Stomach (tissue), 8 donors: ENCODE measurements at regions not wholly inside any gene's neighbourhood (a gene's known extent, or its start where the extent isn't known, plus 50 kb on each side); places are given as distances from the start of the nearest gene placed in this dataset.

Source experiments
- DNase-seq, 2 donors: peaks; one replicate each; pipeline versions ENCODE4 v3.0.0 to v3.0.0-alpha.2; 2013 to 2019
- H3K27ac ChIP-seq, 5 donors: fragments of 200-600 bp in 4 of 5; sonication (generic) in 4 of 5; one replicate each; pipeline ENCODE4 v1.5.1; 2013 to 2019; ENCODE audit warnings: mild to moderate bottlenecking in 1 of 5, moderate library complexity in 1 of 5
- H3K27me3 ChIP-seq, 3 donors: fragments of 200-600 bp; sonication (generic); one replicate each; pipeline ENCODE4 v1.5.1; 2017 to 2019; ENCODE audit warnings: mixed run types in 1 of 3
- H3K36me3 ChIP-seq, 4 donors: fragments of 200-600 bp; sonication (generic); 1 replicate in 3 of 4; 2 replicates in 1 of 4; pipeline ENCODE4 v1.5.1; 2016 to 2019
- H3K4me1 ChIP-seq, 4 donors: fragments of 200-600 bp; sonication (generic); one replicate each; pipeline ENCODE4 v1.5.1; 2016 to 2019
- H3K4me3 ChIP-seq, 4 donors: fragments of 200-600 bp; sonication (generic) in 3 of 4; one replicate each; pipeline ENCODE4 v1.5.1; 2016 to 2019; ENCODE audit warnings: mild to moderate bottlenecking in 1 of 4
- H3K9me3 ChIP-seq, 4 donors: fragments of 200-600 bp; sonication (generic); one replicate each; pipeline ENCODE4 v1.5.1; 2016 to 2019
- EP300 ChIP-seq: sonication (generic); formaldehyde crosslinking; IDR thresholded peaks from one replicate; pipeline ENCODE4 v1.6.1; 2017; ENCODE audit warnings: antibody characterized with exemption
- POLR2A ChIP-seq, 4 donors: fragments of 450-650 bp; IDR thresholded peaks; one replicate each; pipeline ENCODE4 v1.6.1; 2016; ENCODE audit warnings: antibody characterized with exemption in 4 of 4, control low read depth in 2 of 4, mild to moderate bottlenecking in 1 of 4, moderate library complexity in 1 of 4
- POLR2AphosphoS5 ChIP-seq, 3 donors: sonication (generic); formaldehyde crosslinking; IDR thresholded peaks; one replicate each; pipeline ENCODE4 v1.6.1; 2016; ENCODE audit warnings: antibody characterized with exemption in 3 of 3
- whole genome bisulfite sequencing, 5 donors: extraction: QIAGEN DNeasy Blood & Tissue Kit in 3 of 5; methylation state at CpG; one replicate each; pipeline versions ENCODE4 v1.1.5 to v1.1.7; 2013 to 2018; 5-methylcytosine and 5-hydroxymethylcytosine counted together
- intact Hi-C: fragments of 100-400 bp; cut with DNase I; formaldehyde crosslinking; loops from one replicate; pipeline ENCODE4 v1.15.1; 2023; ENCODE audit warnings: low total_unique reads
- TF ChIP-seq, protein P1 (sequence below), 7 experiments: fragments of 450-650 bp in 4 of 7; fragments of 200-600 bp in 3 of 7; sonication (generic) in 3 of 7; IDR thresholded peaks; one replicate each; pipeline ENCODE4 v1.5.1; 2016 to 2019; ENCODE audit warnings: antibody characterized with exemption in 7 of 7, control low read depth in 2 of 7, mild to moderate bottlenecking in 1 of 7
- donor health status: healthy with polysubstance abuse.
- donor health status: Bipolar disorder and iron deficiency.
- donor health status: healthy.

DNA sequence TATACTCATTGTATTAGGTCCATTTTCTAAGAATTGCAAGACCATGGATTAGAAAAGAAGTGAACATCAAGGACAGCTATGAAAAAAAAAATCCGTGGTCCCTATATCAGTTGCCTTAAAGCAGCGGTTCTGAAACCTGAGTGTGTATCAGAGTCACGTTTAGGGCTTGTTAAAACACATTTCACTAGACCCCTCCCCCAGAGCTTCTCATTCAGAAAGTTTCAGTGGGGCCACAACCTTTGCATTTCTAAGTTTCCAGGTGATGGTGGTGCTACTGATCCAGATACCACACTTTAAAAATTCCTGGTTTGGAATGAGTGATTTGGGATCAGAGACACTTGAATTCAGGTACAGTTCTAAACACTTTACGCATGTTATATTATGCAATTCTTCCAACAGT, 96.1 kb upstream of the PRMT6 start:
- 41 to 72% (median 62%) methylated on average over 4 of the region's 4 CpGs for WGBS, 5 donors
- TF ChIP-seq EP300: no peak
- TF ChIP-seq, protein P1, sequence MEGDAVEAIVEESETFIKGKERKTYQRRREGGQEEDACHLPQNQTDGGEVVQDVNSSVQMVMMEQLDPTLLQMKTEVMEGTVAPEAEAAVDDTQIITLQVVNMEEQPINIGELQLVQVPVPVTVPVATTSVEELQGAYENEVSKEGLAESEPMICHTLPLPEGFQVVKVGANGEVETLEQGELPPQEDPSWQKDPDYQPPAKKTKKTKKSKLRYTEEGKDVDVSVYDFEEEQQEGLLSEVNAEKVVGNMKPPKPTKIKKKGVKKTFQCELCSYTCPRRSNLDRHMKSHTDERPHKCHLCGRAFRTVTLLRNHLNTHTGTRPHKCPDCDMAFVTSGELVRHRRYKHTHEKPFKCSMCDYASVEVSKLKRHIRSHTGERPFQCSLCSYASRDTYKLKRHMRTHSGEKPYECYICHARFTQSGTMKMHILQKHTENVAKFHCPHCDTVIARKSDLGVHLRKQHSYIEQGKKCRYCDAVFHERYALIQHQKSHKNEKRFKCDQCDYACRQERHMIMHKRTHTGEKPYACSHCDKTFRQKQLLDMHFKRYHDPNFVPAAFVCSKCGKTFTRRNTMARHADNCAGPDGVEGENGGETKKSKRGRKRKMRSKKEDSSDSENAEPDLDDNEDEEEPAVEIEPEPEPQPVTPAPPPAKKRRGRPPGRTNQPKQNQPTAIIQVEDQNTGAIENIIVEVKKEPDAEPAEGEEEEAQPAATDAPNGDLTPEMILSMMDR (IDR thresholded peaks at IDR 0.05): no peak
- no peak for TF ChIP-seq POLR2AphosphoS5 (IDR thresholded peaks at IDR 0.05)
- no peak for TF ChIP-seq POLR2A (IDR thresholded peaks at IDR 0.05)
- intact Hi-C loops: no loop called here

DNA sequence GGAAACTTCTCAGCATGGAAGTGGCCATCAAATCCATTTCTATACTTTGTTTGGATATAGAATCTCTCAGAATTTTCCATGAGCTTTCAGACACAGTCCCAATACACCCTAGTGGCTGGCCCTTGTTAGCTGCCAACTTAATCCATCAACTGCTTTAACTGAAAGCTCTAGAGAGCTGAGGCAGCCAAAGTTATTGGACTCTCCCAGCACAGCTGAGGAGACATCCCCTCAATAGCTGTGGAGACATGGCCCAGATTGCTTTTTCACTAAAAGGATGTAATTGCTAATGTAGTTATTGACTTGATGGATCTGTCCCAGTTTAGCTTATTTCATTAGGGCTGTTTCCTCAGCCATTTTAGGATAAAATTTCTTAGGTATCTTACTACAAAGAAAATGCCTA, 94.8 kb upstream of the PRMT6 start:
- Histone ChIP-seq H3K4me3 (no peak overlapping the region), H3K4me1 (no peaks in the 10 kb centered on the region), H3K9me3 (no peaks in the 10 kb centered on the region), H3K27me3 (no peaks in the 10 kb centered on the region), H3K27ac (no peak overlapping the region), H3K36me3 (no peaks in the 10 kb centered on the region)
- DNase-seq: peak in 1 of 2 donors; percentile 19
- intact Hi-C loops: no loop called here
- TF ChIP-seq POLR2AphosphoS5 (IDR thresholded peaks at IDR 0.05) (no peak), EP300 (no peak), POLR2A (IDR thresholded peaks at IDR 0.05) (no peak)
- TF ChIP-seq, protein P1 (IDR thresholded peaks at IDR 0.05): no peak

More for the DNA sequence above, 96.1 kb upstream of the PRMT6 start:
- no peak for DNase-seq
- Histone ChIP-seq H3K27ac (no peak overlapping the region), H3K4me1 (no peaks in the 10 kb centered on the region), H3K36me3 (no peaks in the 10 kb centered on the region), H3K9me3 (no peaks in the 10 kb centered on the region), H3K4me3 (no peak overlapping the region), H3K27me3 (no peaks in the 10 kb centered on the region)

DNA sequence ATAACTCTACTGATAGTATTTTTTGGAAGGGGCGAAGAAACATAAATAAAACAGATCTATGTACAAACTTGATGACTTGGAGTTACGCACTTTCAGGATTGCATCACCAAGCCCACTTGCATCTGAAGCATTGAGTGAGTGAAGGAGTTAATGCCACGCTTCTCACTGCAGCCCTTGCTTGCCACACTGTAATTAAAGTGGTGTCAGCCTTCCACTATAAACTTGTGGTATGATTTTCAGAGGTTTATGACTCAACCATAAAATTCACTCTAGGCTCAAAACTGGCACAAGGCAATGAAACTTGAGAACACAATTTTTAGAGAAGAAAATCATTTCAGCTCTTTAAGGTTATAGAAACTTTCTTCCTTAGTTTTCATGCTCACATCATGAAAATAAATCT, 93.9 kb upstream of the PRMT6 start:
- H3K27me3 ChIP-seq: no peaks in the 10 kb centered on the region
- H3K36me3 ChIP-seq: no peaks in the 10 kb centered on the region
- no peak for DNase-seq
- no peaks in the 10 kb centered on the region for H3K9me3 ChIP-seq
- no peaks in the 10 kb centered on the region for H3K4me1 ChIP-seq
- WGBS, 5 donors: 82 to 90% (median 87%) methylated on average over 3 of the region's 3 CpGs
- no peak overlapping the region for H3K27ac ChIP-seq
- TF ChIP-seq EP300 (no peak), POLR2AphosphoS5 (IDR thresholded peaks at IDR 0.05) (no peak), POLR2A (IDR thresholded peaks at IDR 0.05) (no peak)
- TF ChIP-seq, protein P1 (IDR thresholded peaks at IDR 0.05): no peak
- H3K4me3 ChIP-seq: no peak overlapping the region
- intact Hi-C loops: no loop called here

DNA sequence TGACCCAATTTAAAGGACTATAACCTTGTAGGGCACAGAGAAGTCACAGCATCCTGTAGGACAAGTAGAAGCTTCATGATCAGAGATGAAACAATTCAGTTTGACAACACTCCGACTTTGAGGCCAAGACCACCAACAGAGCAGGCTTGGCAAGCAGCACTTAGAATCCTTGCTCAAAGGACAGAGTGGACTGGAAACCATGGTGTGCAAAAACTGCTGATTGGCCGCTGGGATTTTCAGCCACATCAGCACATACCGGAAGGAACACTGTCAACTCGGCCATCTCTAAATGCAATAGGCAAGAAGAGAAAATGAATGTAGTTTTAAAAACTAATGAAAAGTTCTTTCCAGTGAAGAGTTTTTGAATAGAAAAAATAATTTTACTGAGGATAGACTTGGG, 92.0 kb upstream of the PRMT6 start:
- H3K4me3 ChIP-seq: no peak overlapping the region
- 73 to 85% (median 84%) methylated on average over 4 of the region's 4 CpGs for WGBS, 5 donors
- H3K9me3 ChIP-seq: no peaks in the 10 kb centered on the region
- no peak for TF ChIP-seq POLR2AphosphoS5 (IDR thresholded peaks at IDR 0.05)
- no peak for TF ChIP-seq POLR2A (IDR thresholded peaks at IDR 0.05)
- no peak for TF ChIP-seq EP300
- TF ChIP-seq, protein P1 (IDR thresholded peaks at IDR 0.05): no peak
- H3K4me1 ChIP-seq: no peaks in the 10 kb centered on the region
- intact Hi-C loops: no loop called here
- DNase-seq: no peak
- no peak overlapping the region for H3K27ac ChIP-seq
- no peaks in the 10 kb centered on the region for H3K27me3 ChIP-seq
- H3K36me3 ChIP-seq: no peaks in the 10 kb centered on the region
